Lower lobe of right lung (tissue), 2 donors: ENCODE measurements at regions not wholly inside any gene's neighbourhood (a gene's known extent, or its start where the extent isn't known, plus 50 kb on each side); places are given as distances from the start of the nearest gene placed in this dataset.

Experiments
- ATAC-seq, 2 donors: fragments of 200-7000 bp; cut with Tn5 transposase; one replicate each; pipeline ENCODE4 v1.9.1; 2020 to 2022; ENCODE audit warnings: mild to moderate bottlenecking in 2 of 2, moderate library complexity in 2 of 2
- DNase-seq: peaks from one replicate; pipeline ENCODE4 v3.0.0-alpha.2; 2020
- H3K27ac ChIP-seq: fragments of 200-600 bp; one replicate; pipeline ENCODE4 v1.8.0; 2022
- H3K27me3 ChIP-seq: fragments of 200-600 bp; one replicate; pipeline ENCODE4 v1.8.0; 2022; ENCODE audit warnings: low read depth
- H3K36me3 ChIP-seq: fragments of 200-600 bp; one replicate; pipeline ENCODE4 v1.8.0; 2022; ENCODE audit warnings: mild to moderate bottlenecking
- H3K4me1 ChIP-seq: fragments of 200-600 bp; one replicate; pipeline ENCODE4 v1.8.0; 2022
- H3K4me3 ChIP-seq: fragments of 200-600 bp; one replicate; pipeline ENCODE4 v1.8.0; 2022; ENCODE audit warnings: mild to moderate bottlenecking
- H3K9me3 ChIP-seq: fragments of 200-600 bp; one replicate; pipeline ENCODE4 v1.8.0; 2022
- intact Hi-C: fragments of 100-400 bp; cut with DNase I; formaldehyde crosslinking; loops from one replicate; pipeline ENCODE4 v1.11.0; 2022
- TF ChIP-seq, protein P1 (sequence below): fragments of 200-600 bp; IDR thresholded peaks from one replicate; pipeline ENCODE4 v1.8.0; 2022; ENCODE audit warnings: antibody characterized with exemption, mild to moderate bottlenecking
- donor health status: DM: no; HTN: yes; CAD: no; lungs with severe emphysema.

DNA sequence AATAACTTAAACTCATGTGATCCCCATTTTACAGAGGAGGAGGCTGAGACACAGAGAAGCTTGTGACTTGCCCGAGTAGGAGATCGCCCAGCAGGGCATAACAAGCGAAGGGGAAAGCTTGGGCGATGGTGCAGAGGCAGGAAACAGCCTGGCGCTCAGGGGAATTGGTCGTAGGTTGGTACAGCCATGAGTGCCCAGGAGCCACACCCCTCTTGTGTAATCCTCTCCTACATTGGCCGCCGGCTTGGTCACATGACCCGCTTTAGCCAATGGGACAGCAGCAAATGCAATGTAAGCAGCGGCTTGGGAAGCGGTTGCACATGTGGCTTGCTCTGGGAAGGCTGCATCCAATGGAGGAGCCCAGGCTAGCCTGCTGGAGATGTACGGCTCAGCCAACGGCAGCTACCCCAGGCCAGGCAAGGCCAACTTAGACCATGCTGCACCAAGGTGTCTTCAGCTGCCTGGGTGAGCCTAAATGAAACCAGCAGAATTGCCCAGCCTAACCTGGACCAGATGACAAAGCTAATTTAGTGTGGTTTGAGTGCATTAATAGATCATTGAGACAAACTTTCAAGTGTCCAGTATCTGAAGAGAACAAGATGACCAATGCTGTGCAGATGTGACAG is 50.3 kb upstream of the SLC6A6 start:
- Histone ChIP-seq H3K27me3 (no peaks in the 10 kb centered on the region), H3K27ac (no peak overlapping the region), H3K36me3 (no peaks in the 10 kb centered on the region), H3K4me3 (no peak overlapping the region), H3K4me1 (no peaks in the 10 kb centered on the region), H3K9me3 (no peaks in the 10 kb centered on the region)
- ATAC-seq (peak in 1 of 2 donors; percentile 16), DNase-seq (no peak)
- TF ChIP-seq, protein P1, sequence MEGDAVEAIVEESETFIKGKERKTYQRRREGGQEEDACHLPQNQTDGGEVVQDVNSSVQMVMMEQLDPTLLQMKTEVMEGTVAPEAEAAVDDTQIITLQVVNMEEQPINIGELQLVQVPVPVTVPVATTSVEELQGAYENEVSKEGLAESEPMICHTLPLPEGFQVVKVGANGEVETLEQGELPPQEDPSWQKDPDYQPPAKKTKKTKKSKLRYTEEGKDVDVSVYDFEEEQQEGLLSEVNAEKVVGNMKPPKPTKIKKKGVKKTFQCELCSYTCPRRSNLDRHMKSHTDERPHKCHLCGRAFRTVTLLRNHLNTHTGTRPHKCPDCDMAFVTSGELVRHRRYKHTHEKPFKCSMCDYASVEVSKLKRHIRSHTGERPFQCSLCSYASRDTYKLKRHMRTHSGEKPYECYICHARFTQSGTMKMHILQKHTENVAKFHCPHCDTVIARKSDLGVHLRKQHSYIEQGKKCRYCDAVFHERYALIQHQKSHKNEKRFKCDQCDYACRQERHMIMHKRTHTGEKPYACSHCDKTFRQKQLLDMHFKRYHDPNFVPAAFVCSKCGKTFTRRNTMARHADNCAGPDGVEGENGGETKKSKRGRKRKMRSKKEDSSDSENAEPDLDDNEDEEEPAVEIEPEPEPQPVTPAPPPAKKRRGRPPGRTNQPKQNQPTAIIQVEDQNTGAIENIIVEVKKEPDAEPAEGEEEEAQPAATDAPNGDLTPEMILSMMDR, result no peak
- intact Hi-C loops, result no loop called here
